Vagina (tissue), 2 donors: ENCODE measurements at regions not wholly inside any gene's neighbourhood (a gene's known extent, or its start where the extent isn't known, plus 50 kb on each side); places are given as distances from the start of the nearest gene placed in this dataset.

ENCODE experiments used
- DNase-seq, 2 donors: peaks; one replicate each; pipeline ENCODE4 v3.0.0-alpha.2; 2017; ENCODE audit errors: extremely low spot score in 2 of 2
- H3K27ac ChIP-seq: fragments of 200-600 bp; sonication (generic); one replicate; pipeline ENCODE4 v1.5.1; 2019
- H3K27me3 ChIP-seq: fragments of 200-600 bp; sonication (generic); one replicate; pipeline ENCODE4 v1.5.1; 2019
- H3K36me3 ChIP-seq, 2 donors: fragments of 200-600 bp; sonication (generic); one replicate each; pipeline ENCODE4 v1.5.1; 2017 to 2019
- H3K4me1 ChIP-seq: fragments of 200-600 bp; sonication (generic); one replicate; pipeline ENCODE4 v1.5.1; 2019
- H3K4me3 ChIP-seq, 2 donors: fragments of 200-600 bp; sonication (generic); 1 replicate in 1 of 2; 2 replicates in 1 of 2; pipeline ENCODE4 v1.5.1; 2016 to 2019
- H3K9me3 ChIP-seq: fragments of 200-600 bp; sonication (generic); one replicate; pipeline ENCODE4 v1.5.1; 2019
- CTCF ChIP-seq, 3 experiments: fragments of 450-650 bp in 2 of 3; fragments of 200-600 bp in 1 of 3; sonication (generic) in 1 of 3; IDR thresholded peaks; one replicate each; pipeline ENCODE4 v1.5.1; 2017 to 2019; ENCODE audit warnings: antibody characterized with exemption in 3 of 3, mild to moderate bottlenecking in 2 of 3, moderate library complexity in 2 of 3
- POLR2A ChIP-seq, 2 donors: fragments of 450-650 bp; IDR thresholded peaks; one replicate each; pipeline ENCODE4 v1.6.1; 2017; ENCODE audit warnings: antibody characterized with exemption in 2 of 2, mild to moderate bottlenecking in 2 of 2, moderate library complexity in 2 of 2
- POLR2AphosphoS5 ChIP-seq, 2 donors: sonication (generic); formaldehyde crosslinking; IDR thresholded peaks; one replicate each; pipeline ENCODE4 v1.9.0; 2017; ENCODE audit warnings: antibody characterized with exemption in 2 of 2, mild to moderate bottlenecking in 2 of 2, low read depth in 1 of 2; ENCODE audit not compliant: insufficient read depth in 1 of 2
- intact Hi-C: fragments of 100-400 bp; cut with DNase I; formaldehyde crosslinking; loops from one replicate; pipeline ENCODE4 v1.15.1; 2023

GRCh38 chr6:156455847-156456246, 321.3 kb upstream of the ARID1B start:
- intact Hi-C loops: no loop called here
- Histone ChIP-seq H3K36me3 (no peaks in the 10 kb centered on the region), H3K9me3 (no peaks in the 10 kb centered on the region), H3K27ac (no peak overlapping the region), H3K27me3 (no peaks in the 10 kb centered on the region), H3K4me3 (no peak overlapping the region), H3K4me1 (no peaks in the 10 kb centered on the region)
- no peak for TF ChIP-seq POLR2AphosphoS5 (IDR thresholded peaks at IDR 0.05; ENCODE audit: insufficient read depth in 1 of 2, low read depth in 1 of 2)
- no peak for TF ChIP-seq POLR2A (IDR thresholded peaks at IDR 0.05)
- no peak for TF ChIP-seq CTCF (IDR thresholded peaks at IDR 0.05)
- DNase-seq: no peak

GRCh38 chr6:156454867-156455266, 322.3 kb upstream of the ARID1B start:
- DNase-seq: no peak
- no peaks in the 10 kb centered on the region for H3K9me3 ChIP-seq
- no peaks in the 10 kb centered on the region for H3K36me3 ChIP-seq
- no peaks in the 10 kb centered on the region for H3K4me1 ChIP-seq
- intact Hi-C loops: no loop called here
- H3K27ac ChIP-seq: no peak overlapping the region
- H3K27me3 ChIP-seq: no peaks in the 10 kb centered on the region
- TF ChIP-seq POLR2A (IDR thresholded peaks at IDR 0.05) (no peak), CTCF (IDR thresholded peaks at IDR 0.05) (no peak), POLR2AphosphoS5 (IDR thresholded peaks at IDR 0.05; ENCODE audit: insufficient read depth in 1 of 2, low read depth in 1 of 2) (no peak)
- no peak overlapping the region for H3K4me3 ChIP-seq

- no peaks in the 10 kb centered on the region for H3K9me3 ChIP-seq
- no peaks in the 10 kb centered on the region for H3K27me3 ChIP-seq
- H3K4me1 ChIP-seq: no peaks in the 10 kb centered on the region
- H3K27ac ChIP-seq: no peak overlapping the region
- H3K4me3 ChIP-seq: no peak overlapping the region
- intact Hi-C loops: no loop called here
- peak in 1 of 2 donors; percentile 6 for DNase-seq
- no peak for TF ChIP-seq POLR2A (IDR thresholded peaks at IDR 0.05)
- no peak for TF ChIP-seq POLR2AphosphoS5 (IDR thresholded peaks at IDR 0.05; ENCODE audit: insufficient read depth in 1 of 2, low read depth in 1 of 2)
- no peak for TF ChIP-seq CTCF (IDR thresholded peaks at IDR 0.05)
- no peaks in the 10 kb centered on the region for H3K36me3 ChIP-seq
Measured at GRCh38 chr6:156451726-156452125, 325.5 kb upstream of the ARID1B start.

GRCh38 chr6:156451088-156451487, 326.1 kb upstream of the ARID1B start:
- no peak overlapping the region for H3K27ac ChIP-seq
- H3K4me1 ChIP-seq: no peaks in the 10 kb centered on the region
- no peaks in the 10 kb centered on the region for H3K27me3 ChIP-seq
- no peaks in the 10 kb centered on the region for H3K9me3 ChIP-seq
- H3K36me3 ChIP-seq: no peaks in the 10 kb centered on the region
- TF ChIP-seq POLR2AphosphoS5 (IDR thresholded peaks at IDR 0.05; ENCODE audit: insufficient read depth in 1 of 2, low read depth in 1 of 2): no peak
- no peak for TF ChIP-seq POLR2A (IDR thresholded peaks at IDR 0.05)
- TF ChIP-seq CTCF (IDR thresholded peaks at IDR 0.05): no peak
- no peak for DNase-seq
- intact Hi-C loops: no loop called here
- H3K4me3 ChIP-seq: no peak overlapping the region

GRCh38 chr6:156450421-156450820, 326.8 kb upstream of the ARID1B start:
- H3K4me3 ChIP-seq: no peak overlapping the region
- TF ChIP-seq CTCF (IDR thresholded peaks at IDR 0.05) (no peak), POLR2AphosphoS5 (IDR thresholded peaks at IDR 0.05; ENCODE audit: insufficient read depth in 1 of 2, low read depth in 1 of 2) (no peak), POLR2A (IDR thresholded peaks at IDR 0.05) (no peak)
- intact Hi-C loops: no loop called here
- no peak overlapping the region for H3K27ac ChIP-seq
- no peaks in the 10 kb centered on the region for H3K36me3 ChIP-seq
- H3K9me3 ChIP-seq: no peaks in the 10 kb centered on the region
- no peaks in the 10 kb centered on the region for H3K27me3 ChIP-seq
- H3K4me1 ChIP-seq: no peaks in the 10 kb centered on the region
- DNase-seq: no peak
